HG03097 (cell line): ENCODE measurements at regions not wholly inside any gene's neighbourhood (a gene's known extent, or its start where the extent isn't known, plus 50 kb on each side); places are given as distances from the start of the nearest gene placed in this dataset.
"Not testable (repeated sequence)": the region's sequence is repeated elsewhere in the genome, so short reads cannot be mapped to it uniquely, and the experiment has no call there.

Experiments used
- ATAC-seq: cut with Tn5 transposase; IDR thresholded peaks from one replicate; pipeline ENCODE4 v1.9.1; 2021; ENCODE audit not compliant: unreplicated experiment, low FRiP score

GRCh38 chr2:56606086-56606485 lies 422.3 kb downstream of the CCDC85A start:
- ATAC-seq: not testable (repeated sequence)

- no peak for ATAC-seq
Measured at GRCh38 chr2:56613254-56613653, 429.5 kb downstream of the CCDC85A start.

GRCh38 chr2:56613920-56614319 lies 430.1 kb downstream of the CCDC85A start:
- no peak for ATAC-seq

GRCh38 chr2:56615760-56616159 lies 432.0 kb downstream of the CCDC85A start:
- no peak for ATAC-seq

- ATAC-seq: no peak
Measured at GRCh38 chr2:56624181-56624580, 440.4 kb downstream of the CCDC85A start.

GRCh38 chr2:56626927-56627326 lies 443.1 kb downstream of the CCDC85A start:
- ATAC-seq: no peak

GRCh38 chr2:56630286-56630685 lies 446.5 kb downstream of the CCDC85A start:
- ATAC-seq: no peak

GRCh38 chr2:56647997-56648396 lies 464.2 kb downstream of the CCDC85A start:
- ATAC-seq: no peak

- ATAC-seq: no peak
Measured at GRCh38 chr2:56648802-56649201, 465.0 kb downstream of the CCDC85A start.

- no peak for ATAC-seq
Measured at GRCh38 chr2:56654936-56655335, 471.1 kb downstream of the CCDC85A start.

GRCh38 chr2:56656826-56657225 lies 473.0 kb downstream of the CCDC85A start:
- ATAC-seq: no peak

GRCh38 chr2:56666777-56667176 lies 483.0 kb downstream of the CCDC85A start:
- ATAC-seq: no peak

- ATAC-seq: no peak
Measured at GRCh38 chr2:56671973-56672569, 488.3 kb downstream of the CCDC85A start.

- no peak for ATAC-seq
Measured at GRCh38 chr2:56674084-56674483, 490.3 kb downstream of the CCDC85A start.

- ATAC-seq: no peak
Measured at GRCh38 chr2:56676966-56677365, 493.2 kb downstream of the CCDC85A start.

- ATAC-seq: no peak
Measured at GRCh38 chr2:56680971-56681631, 497.3 kb downstream of the CCDC85A start.

GRCh38 chr2:56681659-56682396 lies 498.0 kb downstream of the CCDC85A start:
- ATAC-seq: no peak

GRCh38 chr2:56682397-56682760 lies 498.6 kb downstream of the CCDC85A start:
- no peak for ATAC-seq

GRCh38 chr2:56684327-56684726 lies 500.5 kb downstream of the CCDC85A start:
- ATAC-seq: no peak

- ATAC-seq: no peak
Measured at GRCh38 chr2:56685205-56685604, 501.4 kb downstream of the CCDC85A start.

- no peak for ATAC-seq
Measured at GRCh38 chr2:56687169-56687568, 503.4 kb downstream of the CCDC85A start.

GRCh38 chr2:56688661-56689060 lies 504.9 kb downstream of the CCDC85A start:
- no peak for ATAC-seq
